ENCODE measurements at regions not wholly inside any gene's neighbourhood (a gene's known extent, or its start where the extent isn't known, plus 50 kb on each side); places are given as distances from the start of the nearest gene placed in this dataset.
A peak's percentile ranks its signal among the peaks of the same experiment; 100 is the strongest.

DNA sequence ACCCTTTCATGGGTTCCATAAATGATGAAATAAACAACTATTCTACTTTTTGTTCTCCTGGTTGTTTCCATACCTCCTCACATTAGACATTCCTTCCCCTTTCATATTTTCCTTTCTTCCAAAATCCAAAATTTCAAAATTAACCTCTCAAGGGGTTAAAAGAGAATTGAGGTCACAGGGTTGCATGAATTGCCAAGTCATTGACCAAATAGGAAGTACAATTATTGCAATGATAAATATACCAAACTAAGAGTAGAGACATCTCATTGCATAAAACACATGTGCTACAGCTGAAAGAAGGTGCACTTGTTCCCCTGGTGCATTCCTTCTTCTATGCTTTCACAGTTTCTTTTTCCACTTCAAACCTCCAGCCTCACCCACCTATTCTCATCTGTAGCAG is 136.1 kb downstream of the KCTD12 start:
- no peak for DNase-seq (ENCODE audit: low spot score)

GRCh38 chr13:76745261-76746200 is 140.7 kb downstream of the KCTD12 start:
- peak; percentile 64 for DNase-seq (ENCODE audit: low spot score)

DNA sequence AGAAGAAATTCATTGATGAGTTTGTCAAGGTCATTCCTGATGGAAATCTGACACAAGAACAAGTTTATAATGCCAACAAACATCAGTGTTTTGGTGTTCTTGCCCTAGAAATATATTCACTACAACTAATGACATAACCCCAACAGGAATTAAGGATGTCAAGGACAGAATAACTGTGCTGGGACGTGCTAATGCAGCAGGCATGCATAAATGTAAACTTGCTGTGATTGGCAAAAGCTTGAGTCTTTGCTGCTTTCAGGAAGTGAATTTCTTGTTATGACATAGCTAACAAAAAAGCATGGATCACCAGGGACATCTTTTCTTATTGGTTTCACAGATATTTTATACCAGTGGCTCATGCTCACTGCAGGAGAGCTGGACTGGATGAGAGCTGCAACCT is 144.6 kb downstream of the KCTD12 start:
- DNase-seq (ENCODE audit: low spot score) = no peak

- no peak for DNase-seq (ENCODE audit: low spot score)
These were observed 145.2 kb downstream of the KCTD12 start for GRCh38 chr13:76741046-76741445.

DNA sequence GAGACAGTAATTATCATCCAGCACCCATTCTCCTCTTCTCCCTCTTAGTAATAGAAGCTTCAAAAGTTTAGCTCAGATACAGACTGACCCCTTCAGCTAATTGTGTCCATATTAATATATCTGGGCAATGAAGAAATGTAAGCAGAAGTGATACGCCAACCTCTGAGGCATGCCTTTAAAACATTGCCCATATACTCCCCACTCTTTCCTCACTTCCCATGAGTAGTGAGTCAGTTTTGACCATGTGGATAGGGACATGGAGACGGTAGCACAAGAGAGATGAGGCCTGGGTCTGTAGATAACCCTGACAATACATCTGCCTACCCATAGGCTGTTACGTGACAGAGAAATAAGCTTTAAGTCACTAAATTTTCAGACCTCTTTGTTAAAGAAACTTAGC is 147.6 kb downstream of the KCTD12 start:
- no peak for DNase-seq (ENCODE audit: low spot score)

- DNase-seq (ENCODE audit: low spot score) = no peak
These were observed 148.7 kb downstream of the KCTD12 start for GRCh38 chr13:76737526-76737925.

GRCh38 chr13:76735641-76736040 is 150.6 kb downstream of the KCTD12 start:
- no peak for DNase-seq (ENCODE audit: low spot score)

GRCh38 chr13:76733671-76734070 is 152.5 kb downstream of the KCTD12 start:
- DNase-seq (ENCODE audit: low spot score) = no peak

DNA sequence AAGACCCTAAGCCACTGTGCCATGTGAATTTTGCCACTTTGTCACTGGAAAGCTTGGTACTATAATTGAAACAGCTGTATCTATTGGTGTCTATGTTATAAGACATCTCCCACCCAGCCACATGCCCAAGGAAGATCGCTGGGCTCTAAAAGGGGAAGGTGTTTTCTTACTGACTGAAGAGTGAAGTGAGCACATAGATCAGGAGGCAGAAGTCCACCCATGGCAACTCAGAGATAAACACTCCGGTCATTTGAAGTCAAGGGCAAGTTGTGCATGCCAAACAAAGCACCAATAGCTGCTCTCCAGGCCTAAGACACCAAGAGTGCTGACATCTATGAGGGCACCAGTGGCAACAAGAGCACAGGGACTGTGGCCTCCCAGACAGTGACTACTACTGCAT is 153.8 kb downstream of the KCTD12 start:
- no peak for DNase-seq (ENCODE audit: low spot score)

- no peak for DNase-seq (ENCODE audit: low spot score)
These were observed 156.0 kb downstream of the KCTD12 start for GRCh38 chr13:76730220-76730619.

DNA sequence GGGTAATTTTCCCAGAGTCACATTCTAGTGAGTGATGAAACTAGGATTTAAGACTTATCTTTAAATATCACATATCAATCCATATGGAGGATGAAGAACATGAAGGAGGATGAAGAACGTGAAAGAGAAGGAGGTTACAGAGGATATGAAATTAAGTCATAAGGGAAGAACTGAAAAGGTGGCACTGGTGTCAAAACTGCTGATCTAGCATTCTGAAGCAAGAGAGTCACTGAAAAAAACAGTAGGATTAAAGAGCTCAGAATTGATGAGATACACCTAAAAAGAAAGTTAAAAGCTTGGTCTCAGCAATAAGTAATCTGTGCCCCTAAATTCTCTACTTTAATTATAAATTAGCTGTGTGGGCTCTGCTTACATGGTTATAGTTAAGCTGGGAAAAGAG is 156.5 kb downstream of the KCTD12 start:
- DNase-seq (ENCODE audit: low spot score) = no peak

DNA sequence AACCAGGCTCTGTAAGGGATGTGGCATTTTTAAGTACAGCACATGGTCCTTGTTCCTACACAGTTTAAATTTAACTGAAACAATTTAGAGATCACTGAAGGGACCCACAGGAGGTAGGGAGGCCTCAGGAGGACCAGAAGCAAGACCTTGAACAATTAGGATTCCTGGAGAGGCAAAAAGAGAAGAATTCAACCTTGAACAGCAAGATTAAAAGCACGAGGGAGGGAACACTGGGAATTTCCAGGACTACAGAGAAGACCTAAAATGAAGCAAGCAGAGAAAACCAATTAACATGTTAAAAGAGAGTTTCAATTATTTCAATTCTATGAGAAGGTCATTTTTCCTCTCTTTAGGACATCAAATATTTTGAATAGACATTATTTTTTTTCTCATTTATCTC is 160.3 kb downstream of the KCTD12 start:
- DNase-seq (ENCODE audit: low spot score) = no peak

- DNase-seq (ENCODE audit: low spot score) = no peak
These were observed 161.0 kb downstream of the KCTD12 start for GRCh38 chr13:76725211-76725610.

- DNase-seq (ENCODE audit: low spot score) = no peak
These were observed 161.8 kb downstream of the KCTD12 start for GRCh38 chr13:76724421-76724820.

DNA sequence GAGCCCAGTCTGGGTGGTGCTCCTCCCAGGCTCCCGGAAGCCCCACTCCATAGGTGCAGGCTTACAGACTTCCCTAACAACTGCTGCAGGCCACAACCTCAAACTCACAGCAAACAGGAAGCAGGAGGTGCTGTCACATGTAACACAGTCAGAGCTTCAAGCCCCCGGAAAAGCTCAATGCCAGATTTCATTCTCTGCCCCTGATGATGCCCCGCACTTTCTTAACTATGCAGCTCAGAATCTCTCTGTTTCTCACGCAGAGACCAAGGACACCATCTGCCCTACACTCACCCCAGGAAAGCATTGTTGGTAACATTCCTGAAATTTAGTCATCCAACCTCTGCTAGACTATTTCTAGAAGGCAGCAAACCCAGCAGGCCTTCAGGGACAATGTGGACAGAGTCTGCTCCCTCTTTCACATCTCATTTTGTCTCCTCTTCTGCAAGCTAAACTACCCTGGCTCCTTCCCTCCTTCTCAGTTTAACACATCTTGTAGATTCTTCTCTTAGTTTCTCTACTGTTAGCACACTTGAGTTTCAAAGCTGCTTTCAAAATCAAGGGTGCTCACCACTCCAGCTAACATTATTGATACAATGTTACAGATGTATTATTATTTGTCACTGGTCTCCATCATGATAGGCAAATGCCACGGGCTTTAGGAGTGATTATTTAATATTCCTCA is 162.5 kb downstream of the KCTD12 start:
- peak; percentile 27 for DNase-seq (ENCODE audit: low spot score)

DNA sequence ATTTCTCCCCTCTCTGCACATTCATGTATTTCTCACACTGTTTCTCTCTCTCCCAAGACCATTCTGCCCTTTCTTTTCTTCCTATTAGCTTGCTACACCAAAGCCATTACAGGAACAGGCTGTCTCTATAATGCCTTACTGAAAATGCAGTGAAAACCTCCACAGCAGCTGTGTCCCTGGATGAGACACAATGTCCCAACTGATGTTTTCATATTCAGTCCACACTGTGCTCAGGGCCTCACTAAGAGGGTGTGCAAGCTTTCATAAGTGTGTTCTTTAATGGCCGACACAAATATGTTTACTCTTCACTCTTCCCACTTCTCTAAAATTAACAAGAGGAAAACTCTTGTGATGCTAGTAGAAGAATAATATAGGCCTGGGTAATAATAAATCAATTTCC is 163.4 kb downstream of the KCTD12 start:
- DNase-seq (ENCODE audit: low spot score) = no peak

DNA sequence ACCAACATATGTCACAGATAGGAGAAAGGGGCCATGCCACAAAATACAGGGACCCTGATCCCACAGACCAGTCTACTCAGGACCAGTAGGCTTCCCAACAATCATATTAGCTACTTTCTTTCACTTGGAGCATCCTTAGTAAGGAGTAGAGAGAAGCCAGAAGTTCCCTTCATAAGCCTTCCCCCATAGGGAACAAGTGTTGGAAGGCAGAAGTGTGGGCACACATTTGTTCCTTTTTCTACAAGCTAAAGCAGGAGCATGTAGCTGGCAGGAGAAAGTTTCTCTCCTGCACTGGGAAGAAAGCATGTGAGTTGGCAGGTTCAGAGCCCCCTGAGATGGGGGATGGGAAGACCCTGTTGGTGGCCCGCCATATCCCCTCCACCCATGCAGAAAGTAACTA is 165.4 kb downstream of the KCTD12 start:
- no peak for DNase-seq (ENCODE audit: low spot score)

DNA sequence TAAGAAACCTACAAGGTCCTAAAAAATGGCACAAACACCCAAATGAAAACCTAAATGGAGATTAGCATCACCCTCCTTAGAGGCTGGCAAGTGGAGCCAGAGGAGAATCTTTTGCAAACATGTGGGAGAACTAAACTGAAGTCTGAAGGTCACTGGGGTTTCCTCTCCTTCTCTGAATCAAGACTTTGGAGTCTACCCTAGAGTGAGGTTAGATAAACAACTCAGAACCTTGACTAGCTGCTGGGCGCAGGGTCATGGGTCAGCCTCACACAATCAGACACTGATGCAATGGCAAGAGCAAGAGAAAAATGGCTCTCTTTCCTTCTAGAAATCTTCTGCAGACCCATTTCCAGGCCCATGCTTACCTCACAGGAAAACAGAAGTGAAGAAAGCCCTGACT is 165.8 kb downstream of the KCTD12 start:
- DNase-seq (ENCODE audit: low spot score) = no peak

- DNase-seq (ENCODE audit: low spot score) = no peak
These were observed 166.2 kb downstream of the KCTD12 start for GRCh38 chr13:76719955-76720354.

DNA sequence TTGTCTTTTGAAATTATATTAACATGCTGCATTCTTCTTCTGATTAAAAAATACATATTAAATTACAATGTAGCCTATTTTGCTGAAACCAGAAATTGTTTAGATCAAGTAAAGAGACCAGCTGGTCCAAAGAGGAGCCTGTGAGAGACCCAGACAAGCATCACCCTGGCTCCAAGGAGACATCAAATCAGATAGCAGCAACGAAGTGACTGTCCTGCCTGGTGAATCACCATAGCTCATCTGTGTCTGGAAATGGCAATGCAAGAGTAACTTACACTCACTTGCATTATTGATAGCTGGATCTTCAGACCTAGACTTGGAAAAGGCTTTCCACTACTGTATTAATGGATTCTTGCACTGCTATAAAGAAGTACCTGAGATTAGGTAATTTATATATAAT is 169.1 kb downstream of the KCTD12 start:
- DNase-seq (ENCODE audit: low spot score) = no peak

- DNase-seq (ENCODE audit: low spot score) = no peak
These were observed 170.6 kb downstream of the KCTD12 start for GRCh38 chr13:76715621-76716020.

- DNase-seq (ENCODE audit: low spot score) = no peak
These were observed 171.1 kb downstream of the KCTD12 start for GRCh38 chr13:76715075-76715474.

DNA sequence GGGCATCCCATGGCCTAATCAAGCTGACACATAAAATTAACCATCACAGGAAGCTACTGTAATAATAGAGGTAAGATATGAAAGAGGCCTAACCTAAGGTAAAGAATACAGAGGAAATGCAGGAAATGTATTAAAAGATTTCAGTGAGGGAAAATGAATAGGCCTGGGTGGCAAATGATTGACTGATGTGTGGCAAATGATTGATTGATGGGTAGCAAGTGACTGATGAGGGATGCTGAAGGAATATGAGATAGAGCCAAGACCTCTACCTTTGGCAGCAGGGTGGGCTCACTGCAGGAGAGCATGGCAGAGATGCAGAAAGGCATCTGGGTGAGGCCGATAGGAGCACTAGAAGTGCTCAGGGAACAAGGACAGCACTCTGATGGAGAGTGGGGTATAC is 172.9 kb downstream of the KCTD12 start:
- no peak for DNase-seq (ENCODE audit: low spot score)

All from globus pallidus (tissue), 1 donor.